ENCODE measurements at regions not wholly inside any gene's neighbourhood (a gene's known extent, or its start where the extent isn't known, plus 50 kb on each side); places are given as distances from the start of the nearest gene placed in this dataset.
"Not testable (repeated sequence)": the region's sequence is repeated elsewhere in the genome, so short reads cannot be mapped to it uniquely, and the experiment has no call there.

DNA sequence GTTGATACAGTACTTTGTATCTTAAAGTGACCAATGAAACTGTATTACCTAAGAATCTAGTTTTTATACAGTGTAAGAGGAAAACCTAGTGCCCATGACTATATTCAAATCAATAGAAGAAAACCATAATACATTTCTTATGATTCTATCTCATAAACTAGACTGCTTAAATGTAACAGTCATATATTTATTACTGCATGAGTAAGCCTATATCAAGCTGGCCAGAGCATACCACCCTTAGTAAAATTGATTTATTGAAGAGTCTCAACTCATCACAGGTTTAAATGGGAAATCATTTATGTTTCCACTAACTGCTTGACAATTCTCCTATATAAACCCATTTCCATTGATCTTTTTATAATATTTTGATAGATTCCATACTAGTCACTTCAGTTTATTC is 1059.2 kb upstream of the LRRTM1 start:
- ATAC-seq (ENCODE audit: low FRiP score) (no peak), DNase-seq (ENCODE audit: low spot score) (no peak)
- TF ChIP-seq, protein P1, sequence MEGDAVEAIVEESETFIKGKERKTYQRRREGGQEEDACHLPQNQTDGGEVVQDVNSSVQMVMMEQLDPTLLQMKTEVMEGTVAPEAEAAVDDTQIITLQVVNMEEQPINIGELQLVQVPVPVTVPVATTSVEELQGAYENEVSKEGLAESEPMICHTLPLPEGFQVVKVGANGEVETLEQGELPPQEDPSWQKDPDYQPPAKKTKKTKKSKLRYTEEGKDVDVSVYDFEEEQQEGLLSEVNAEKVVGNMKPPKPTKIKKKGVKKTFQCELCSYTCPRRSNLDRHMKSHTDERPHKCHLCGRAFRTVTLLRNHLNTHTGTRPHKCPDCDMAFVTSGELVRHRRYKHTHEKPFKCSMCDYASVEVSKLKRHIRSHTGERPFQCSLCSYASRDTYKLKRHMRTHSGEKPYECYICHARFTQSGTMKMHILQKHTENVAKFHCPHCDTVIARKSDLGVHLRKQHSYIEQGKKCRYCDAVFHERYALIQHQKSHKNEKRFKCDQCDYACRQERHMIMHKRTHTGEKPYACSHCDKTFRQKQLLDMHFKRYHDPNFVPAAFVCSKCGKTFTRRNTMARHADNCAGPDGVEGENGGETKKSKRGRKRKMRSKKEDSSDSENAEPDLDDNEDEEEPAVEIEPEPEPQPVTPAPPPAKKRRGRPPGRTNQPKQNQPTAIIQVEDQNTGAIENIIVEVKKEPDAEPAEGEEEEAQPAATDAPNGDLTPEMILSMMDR (IDR thresholded peaks at IDR 0.05), result no peak

DNA sequence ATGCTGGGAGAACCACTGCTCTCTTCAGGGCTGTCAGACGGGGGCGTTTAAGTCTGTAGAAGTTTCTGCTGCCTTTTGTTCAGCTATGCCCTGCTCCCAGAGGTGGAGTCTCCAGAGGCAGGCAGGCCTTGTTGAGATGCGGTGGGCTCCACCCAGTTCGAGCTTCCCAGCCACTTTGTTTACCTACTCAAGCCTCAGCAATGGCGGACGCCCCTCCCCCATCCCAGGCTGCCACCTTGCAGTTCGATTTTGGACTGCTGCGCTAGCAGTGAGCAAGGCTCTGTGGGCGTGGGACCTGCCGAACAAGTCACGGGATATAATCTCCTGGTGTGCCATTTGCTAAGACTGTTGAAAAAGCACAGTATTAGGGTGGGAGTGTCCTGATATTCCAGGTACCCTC is 1057.9 kb upstream of the LRRTM1 start:
- not testable (repeated sequence) for ATAC-seq (ENCODE audit: low FRiP score); DNase-seq (ENCODE audit: low spot score)

DNA sequence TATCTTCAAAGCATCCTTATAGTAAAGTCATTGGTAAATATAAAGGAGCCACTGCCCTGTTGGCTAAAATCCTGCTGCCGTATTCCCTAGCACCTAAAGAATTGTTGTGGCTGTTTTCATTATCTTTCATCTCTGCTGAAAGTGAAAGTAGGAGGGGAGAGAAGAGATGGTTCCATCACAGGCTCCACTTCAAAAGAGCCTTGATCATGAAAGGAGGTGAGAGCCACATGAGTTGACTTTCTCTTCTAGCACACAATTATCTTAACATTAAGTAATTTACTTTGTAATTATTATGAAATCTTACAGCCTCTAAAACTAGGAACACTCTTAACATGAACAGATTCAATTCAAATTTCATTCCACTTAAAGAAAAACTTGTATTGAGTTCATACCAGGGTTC is 1050.9 kb upstream of the LRRTM1 start:
- ATAC-seq (ENCODE audit: low FRiP score) (no peak), DNase-seq (ENCODE audit: low spot score) (no peak)
- TF ChIP-seq, protein P1 (IDR thresholded peaks at IDR 0.05), result no peak

DNA sequence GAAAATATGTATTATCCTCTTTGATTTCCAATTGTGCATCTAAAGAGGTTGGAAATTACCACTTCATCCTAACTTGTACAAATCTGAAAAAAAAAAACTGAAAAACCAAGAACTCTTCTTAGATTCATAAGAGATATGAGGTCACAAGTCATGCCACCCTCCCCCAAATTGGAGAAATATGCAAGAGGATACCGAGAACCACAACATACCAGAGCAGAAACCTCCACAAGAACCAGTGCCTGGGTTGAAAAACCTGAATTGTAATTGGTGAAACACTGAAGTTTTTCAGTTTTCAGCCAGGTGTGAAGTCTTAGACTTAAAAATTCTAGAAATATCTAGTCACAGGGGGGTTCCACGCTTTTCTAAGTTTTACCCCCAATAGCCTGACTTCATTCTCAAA is 1029.5 kb upstream of the LRRTM1 start:
- DNase-seq (ENCODE audit: low spot score) (no peak), ATAC-seq (ENCODE audit: low FRiP score) (no peak)
- TF ChIP-seq, protein P1 (IDR thresholded peaks at IDR 0.05), result no peak

DNA sequence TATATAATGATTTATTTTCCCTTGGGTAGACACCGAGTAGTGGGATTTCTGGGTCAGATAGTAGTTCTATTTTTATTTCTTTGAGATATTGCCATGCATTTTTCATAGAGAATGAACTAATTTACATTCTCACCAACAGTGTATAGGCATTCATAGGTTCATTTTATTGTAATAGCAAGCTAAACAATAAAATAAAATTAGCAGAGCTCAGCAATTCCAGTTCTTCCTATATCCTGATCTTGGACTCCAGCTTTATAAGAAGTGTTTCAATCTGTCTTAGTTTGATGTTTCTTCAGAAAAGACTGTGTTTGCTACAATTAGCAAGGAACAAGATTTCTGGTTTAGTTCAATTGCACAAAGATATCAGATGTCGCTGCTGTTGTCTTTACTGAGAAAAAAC is 1024.4 kb upstream of the LRRTM1 start:
- TF ChIP-seq, protein P1 (IDR thresholded peaks at IDR 0.05), result no peak
- ATAC-seq (ENCODE audit: low FRiP score), result no peak
- DNase-seq (ENCODE audit: low spot score), result no peak

DNA sequence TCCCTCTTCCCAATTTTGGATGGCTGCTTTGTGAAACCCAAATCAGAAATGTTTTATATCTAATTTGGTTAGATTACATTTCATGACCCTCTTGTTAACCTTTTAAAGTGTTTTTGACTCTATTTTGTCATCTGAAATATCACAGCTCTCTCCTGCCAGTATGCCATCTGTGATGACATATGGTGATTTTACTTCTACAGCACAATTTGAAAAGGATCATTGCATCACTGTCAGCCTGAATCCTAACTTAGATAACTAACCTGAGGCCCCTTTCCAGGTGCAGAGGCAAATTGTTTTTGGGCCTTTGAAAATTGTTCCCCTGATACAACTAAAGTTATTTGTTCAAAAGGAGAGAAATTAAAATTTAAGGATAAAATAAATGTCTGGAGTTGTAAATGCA is 1023.4 kb upstream of the LRRTM1 start:
- TF ChIP-seq, protein P1 (IDR thresholded peaks at IDR 0.05), result no peak
- ATAC-seq (ENCODE audit: low FRiP score), result no peak
- DNase-seq (ENCODE audit: low spot score), result no peak

DNA sequence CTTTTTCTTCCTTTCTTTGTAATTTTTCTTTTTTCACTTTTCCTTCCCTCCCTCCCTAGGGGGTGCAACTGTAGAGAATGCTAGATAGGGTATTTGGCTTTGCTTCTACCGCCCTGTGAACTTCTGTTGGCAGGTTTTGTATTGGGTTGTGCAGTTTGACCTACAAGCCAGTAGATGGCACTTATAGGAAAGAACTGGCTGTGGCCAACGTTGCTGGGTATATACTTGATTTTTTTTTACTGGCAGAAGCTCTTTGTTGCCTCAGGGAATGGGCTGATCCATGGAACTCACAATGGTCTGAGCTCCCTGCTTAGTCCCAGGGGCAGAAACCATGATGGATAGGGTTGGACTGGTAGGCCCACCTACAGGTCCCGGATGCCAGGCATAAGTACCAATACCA is 1019.5 kb upstream of the LRRTM1 start:
- TF ChIP-seq, protein P1 (IDR thresholded peaks at IDR 0.05), result no peak
- ATAC-seq (ENCODE audit: low FRiP score) (no peak), DNase-seq (ENCODE audit: low spot score) (no peak)

All from omental fat pad (tissue), 3 donors.